NT2/D1 (cell line): ENCODE measurements at regions not wholly inside any gene's neighbourhood (a gene's known extent, or its start where the extent isn't known, plus 50 kb on each side); places are given as distances from the start of the nearest gene placed in this dataset.

ENCODE experiments used
- DNase-seq: peaks from one replicate; pipeline ENCODE4 v3.0.0-alpha.2; 2011; ENCODE audit warnings: low read depth, low spot score
- H3K27me3 ChIP-seq: 2 replicates; pipeline ENCODE4 v1.6.0; 2011; ENCODE audit warnings: mild to moderate bottlenecking; ENCODE audit not compliant: insufficient read length, insufficient read depth
- H3K36me3 ChIP-seq: 2 replicates; pipeline ENCODE4 v1.6.1; 2011; ENCODE audit warnings: mild to moderate bottlenecking, low read length, mixed read lengths; ENCODE audit not compliant: insufficient read depth, insufficient read length
- H3K4me1 ChIP-seq: 2 replicates; pipeline ENCODE4 v1.5.1; 2011; ENCODE audit not compliant: insufficient read depth, insufficient read length
- H3K4me3 ChIP-seq: 2 replicates; pipeline ENCODE4 v1.5.1; 2011; ENCODE audit warnings: low read depth; ENCODE audit not compliant: insufficient read length
- H3K9ac ChIP-seq: 2 replicates; pipeline ENCODE4 v1.6.0; 2011; ENCODE audit warnings: low read depth; ENCODE audit not compliant: insufficient read length
- H3K9me3 ChIP-seq: 2 replicates; pipeline ENCODE4 v1.5.1; 2011; ENCODE audit warnings: mild to moderate bottlenecking, low read length; ENCODE audit not compliant: insufficient read depth
- SUZ12 ChIP-seq: IDR thresholded peaks from 2 replicates; pipeline ENCODE4 v1.6.1; 2011; ENCODE audit not compliant: insufficient read length, insufficient read depth; ENCODE audit errors: extremely low read depth
- YY1 ChIP-seq: IDR thresholded peaks from 2 replicates; pipeline ENCODE4 v1.6.1; 2011; ENCODE audit not compliant: insufficient read length, insufficient read depth
- ZNF274 ChIP-seq: IDR thresholded peaks from 2 replicates; pipeline ENCODE4 v1.6.1; 2011; ENCODE audit warnings: mild to moderate bottlenecking, low read depth, low read length

DNA sequence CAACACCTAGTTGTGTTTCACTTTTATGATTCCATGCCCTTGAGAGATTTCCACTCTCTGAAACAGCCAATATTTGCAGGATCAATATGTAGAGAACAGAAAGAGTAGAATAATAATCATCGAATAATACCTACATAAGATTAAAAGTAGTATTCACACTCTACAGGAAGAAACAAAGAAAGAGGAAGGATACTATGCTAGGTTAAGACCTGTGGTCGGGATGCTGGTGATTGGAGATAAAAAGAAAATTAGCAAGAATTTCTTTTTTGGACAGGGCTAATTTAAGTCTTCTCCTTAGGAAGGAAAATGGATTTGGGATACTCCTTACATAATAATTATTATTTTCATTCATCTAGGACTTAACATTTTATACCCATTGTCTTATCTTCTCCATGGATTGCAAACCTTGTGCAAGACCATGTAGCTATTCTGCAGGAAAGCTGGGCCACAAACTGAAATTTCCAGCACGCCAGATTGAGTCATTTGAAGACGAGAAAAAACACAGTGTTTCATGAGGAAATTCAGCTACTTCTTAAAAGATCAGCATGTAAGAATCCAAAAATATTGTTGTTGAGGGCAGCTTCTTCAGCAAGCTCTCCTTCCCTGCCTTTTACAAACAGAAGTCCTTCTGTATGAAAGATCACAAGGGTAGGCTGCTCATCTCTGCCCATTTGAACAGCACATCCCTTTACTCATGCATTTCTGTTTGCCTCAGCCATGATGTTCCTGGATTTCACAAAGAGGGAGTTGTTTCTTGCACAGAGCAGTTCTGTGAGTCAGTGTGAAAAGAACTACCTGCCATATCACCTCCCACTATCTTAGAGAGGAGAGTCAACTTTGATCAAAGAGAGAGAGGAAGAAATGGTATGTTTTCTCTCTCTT, 90.7 kb downstream of the FAM76B start:
- H3K36me3 ChIP-seq, result no peaks in the 10 kb centered on the region
- H3K9ac ChIP-seq, result no peak overlapping the region
- no peaks in the 10 kb centered on the region for H3K9me3 ChIP-seq
- H3K4me1 ChIP-seq, result no peaks in the 10 kb centered on the region
- H3K4me3 ChIP-seq, result no peak overlapping the region
- no peak for DNase-seq
- TF ChIP-seq ZNF274 (no peak), YY1 (no peak), SUZ12 (no peak)
- H3K27me3 ChIP-seq, result no peaks in the 10 kb centered on the region

DNA sequence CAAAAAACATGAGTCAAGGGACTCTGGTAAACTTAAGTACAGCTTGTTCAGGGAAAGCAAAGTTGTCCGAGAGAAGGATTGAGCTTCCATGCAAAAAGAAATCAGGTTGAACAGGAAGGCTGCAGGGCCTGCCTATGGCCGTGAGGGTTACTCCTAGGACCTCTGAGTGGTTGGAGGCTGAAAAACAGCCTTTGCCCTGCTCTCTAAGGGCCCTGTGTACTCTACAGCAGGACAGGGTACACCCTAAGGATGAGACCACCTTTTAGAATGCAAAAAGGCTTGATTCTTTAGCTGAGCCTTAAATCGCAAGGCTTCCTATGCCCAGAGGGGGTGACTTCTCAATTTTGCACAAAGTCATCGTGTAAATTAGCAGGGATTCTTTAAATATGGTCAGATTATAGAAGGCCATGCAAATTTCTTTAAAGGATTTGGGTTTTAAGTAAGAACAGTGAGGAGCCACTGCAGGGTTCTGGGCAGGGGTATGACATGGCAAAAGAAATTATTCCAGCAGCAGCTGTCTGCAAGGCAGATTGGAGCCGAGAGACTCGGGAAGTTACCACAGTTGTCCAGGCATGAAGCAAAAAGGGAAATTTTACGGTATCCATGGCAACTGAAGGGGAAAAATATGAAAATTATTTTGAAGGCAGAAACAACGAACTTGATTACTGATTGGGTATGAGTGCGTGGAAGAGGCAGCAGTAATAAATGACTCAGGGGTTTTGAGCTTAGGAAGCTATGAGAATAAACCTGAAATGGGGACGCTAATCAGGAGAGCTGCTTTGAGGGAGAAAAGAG, 91.8 kb downstream of the FAM76B start:
- H3K9me3 ChIP-seq, result no peaks in the 10 kb centered on the region
- H3K27me3 ChIP-seq, result no peaks in the 10 kb centered on the region
- H3K4me3 ChIP-seq, result no peak overlapping the region
- no peak for DNase-seq
- H3K9ac ChIP-seq, result no peak overlapping the region
- TF ChIP-seq YY1 (no peak), ZNF274 (no peak), SUZ12 (no peak)
- no peaks in the 10 kb centered on the region for H3K4me1 ChIP-seq
- no peaks in the 10 kb centered on the region for H3K36me3 ChIP-seq

DNA sequence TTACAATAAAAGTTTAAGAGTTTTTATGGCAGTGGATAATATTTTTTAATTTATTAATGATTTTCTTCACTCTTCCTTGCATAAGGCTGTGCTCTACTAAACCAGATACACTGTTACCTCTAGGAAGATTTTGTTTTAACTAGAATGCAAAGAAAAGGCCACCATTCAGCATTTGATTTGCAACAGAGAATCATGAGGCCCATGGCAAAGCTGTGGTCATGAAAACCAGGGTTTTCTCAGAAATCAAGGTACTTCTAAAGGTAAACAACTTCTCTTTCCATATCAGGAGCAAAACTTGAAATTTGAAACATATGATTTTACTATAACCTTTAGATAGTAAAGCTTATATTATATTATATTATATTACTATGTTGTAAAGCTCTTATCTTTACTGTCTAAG, 94.4 kb downstream of the FAM76B start:
- Histone ChIP-seq H3K27me3 (no peaks in the 10 kb centered on the region), H3K9ac (no peak overlapping the region), H3K4me1 (no peaks in the 10 kb centered on the region), H3K9me3 (no peaks in the 10 kb centered on the region), H3K36me3 (no peaks in the 10 kb centered on the region), H3K4me3 (no peak overlapping the region)
- TF ChIP-seq SUZ12, result no peak
- TF ChIP-seq ZNF274, result no peak
- TF ChIP-seq YY1, result no peak
- no peak for DNase-seq

DNA sequence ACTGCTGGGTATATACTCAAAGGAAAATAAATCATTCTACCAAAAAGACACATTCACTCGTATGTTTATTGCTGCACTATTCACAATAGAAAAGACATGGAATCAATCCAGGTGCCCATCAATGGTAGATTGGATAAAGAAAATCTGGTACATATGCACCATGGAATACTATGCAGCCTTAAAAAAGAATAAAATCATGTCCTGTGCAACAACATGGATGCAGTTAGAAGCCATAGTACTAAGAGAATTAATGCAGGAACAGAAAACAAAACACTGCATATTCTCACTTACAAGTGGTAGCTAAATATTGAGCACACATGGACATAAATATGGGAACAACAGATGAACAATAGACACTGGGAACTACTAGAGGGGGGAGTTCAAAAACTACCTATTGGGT, 96.3 kb downstream of the FAM76B start:
- DNase-seq, result no peak
- Histone ChIP-seq H3K36me3 (no peaks in the 10 kb centered on the region), H3K27me3 (no peaks in the 10 kb centered on the region), H3K9me3 (no peaks in the 10 kb centered on the region), H3K9ac (no peak overlapping the region), H3K4me3 (no peak overlapping the region), H3K4me1 (no peaks in the 10 kb centered on the region)
- TF ChIP-seq SUZ12 (no peak), ZNF274 (no peak), YY1 (no peak)

DNA sequence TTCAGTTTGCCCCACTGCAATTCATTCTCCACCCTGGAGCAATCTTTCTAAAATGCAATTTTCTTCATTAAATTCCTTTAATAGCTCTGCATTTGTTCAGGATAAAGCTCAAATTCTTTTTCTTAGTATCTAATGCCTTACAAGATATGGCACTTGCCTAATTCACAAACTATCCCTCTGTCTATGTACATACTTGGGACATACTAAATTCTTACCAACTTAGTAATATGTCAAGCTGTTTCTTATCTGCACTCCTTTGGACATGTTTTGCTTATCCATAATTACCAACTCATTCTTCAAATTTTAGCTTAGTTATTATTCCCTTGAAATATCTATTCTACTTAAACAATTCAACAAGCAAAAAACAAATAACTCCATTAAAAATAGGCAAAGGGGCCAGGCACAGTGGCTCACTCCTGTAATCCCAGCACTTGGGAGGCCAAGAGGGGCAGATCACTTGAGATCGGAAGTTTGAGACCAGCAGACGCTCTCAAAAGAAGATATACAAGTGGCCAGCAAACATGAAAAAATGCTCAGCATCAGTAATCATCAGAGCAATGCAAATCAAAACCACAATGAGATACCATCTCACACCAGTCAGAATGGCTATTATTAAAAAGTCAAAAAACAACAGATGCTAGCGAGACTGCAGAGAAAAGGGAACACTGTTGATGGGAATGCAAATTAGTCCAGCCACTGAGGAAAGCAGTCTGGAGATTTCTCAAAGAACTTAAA, 96.9 kb downstream of the FAM76B start:
- H3K36me3 ChIP-seq, result no peaks in the 10 kb centered on the region
- no peak overlapping the region for H3K9ac ChIP-seq
- H3K4me1 ChIP-seq, result no peaks in the 10 kb centered on the region
- no peak for TF ChIP-seq YY1
- no peak for TF ChIP-seq ZNF274
- no peak for TF ChIP-seq SUZ12
- no peak overlapping the region for H3K4me3 ChIP-seq
- no peaks in the 10 kb centered on the region for H3K27me3 ChIP-seq
- no peaks in the 10 kb centered on the region for H3K9me3 ChIP-seq
- no peak for DNase-seq

DNA sequence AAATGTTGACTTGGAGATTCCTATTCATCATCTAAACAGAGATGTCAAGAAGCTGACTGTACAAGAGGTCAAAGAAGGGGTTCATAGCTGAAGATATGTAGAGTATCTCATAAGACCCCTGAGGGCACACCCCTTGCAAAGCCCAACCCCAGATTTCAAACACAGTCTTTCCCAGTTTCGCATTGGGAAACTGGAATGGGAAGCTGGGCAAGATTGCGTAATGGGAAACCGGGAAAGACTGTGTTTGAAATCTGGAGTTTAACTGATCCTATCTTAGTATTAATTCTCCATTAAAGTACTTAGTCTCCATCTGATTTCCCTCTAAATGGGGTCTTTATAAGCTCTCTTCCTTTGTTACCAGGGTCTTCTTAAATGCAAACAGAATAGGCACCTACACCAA, 99.5 kb downstream of the FAM76B start:
- no peaks in the 10 kb centered on the region for H3K36me3 ChIP-seq
- H3K4me3 ChIP-seq, result no peak overlapping the region
- TF ChIP-seq SUZ12, result no peak
- TF ChIP-seq ZNF274, result no peak
- no peak for TF ChIP-seq YY1
- H3K27me3 ChIP-seq, result no peaks in the 10 kb centered on the region
- no peaks in the 10 kb centered on the region for H3K9me3 ChIP-seq
- no peak for DNase-seq
- no peaks in the 10 kb centered on the region for H3K4me1 ChIP-seq
- H3K9ac ChIP-seq, result no peak overlapping the region

DNA sequence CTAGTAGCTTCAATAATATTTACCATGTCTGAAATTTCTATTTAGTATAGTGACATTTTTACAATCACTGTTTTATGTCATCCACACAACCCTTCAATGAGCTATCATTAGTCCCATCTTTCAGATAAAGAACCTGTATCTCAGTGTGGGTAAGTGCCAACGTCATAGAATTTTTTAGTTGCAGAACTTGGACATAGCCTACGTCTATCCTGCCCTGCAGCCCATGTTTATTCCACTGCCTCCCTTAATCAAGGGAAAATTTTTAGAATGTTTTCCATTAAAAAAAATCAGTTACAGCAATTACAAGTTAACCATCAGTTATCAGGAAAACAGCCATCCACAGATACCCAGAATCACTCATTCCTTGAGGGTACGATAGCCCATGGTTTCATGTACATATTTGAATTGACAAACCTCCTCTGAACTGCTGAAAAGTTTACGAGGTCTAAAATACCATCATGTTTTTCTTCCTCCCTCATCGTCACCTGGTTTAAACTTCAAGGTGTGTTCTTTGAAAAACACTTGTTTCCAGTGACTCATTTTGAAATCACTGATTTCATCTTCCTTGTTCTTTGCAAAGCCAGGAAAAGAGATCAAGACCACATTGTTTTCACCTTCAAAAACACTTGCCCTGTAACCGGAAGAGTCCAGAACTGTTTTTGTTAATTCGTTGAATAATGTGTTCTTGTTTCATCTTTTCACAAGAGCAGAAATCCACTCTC, 100.9 kb downstream of the FAM76B start:
- Histone ChIP-seq H3K36me3 (no peaks in the 10 kb centered on the region), H3K4me3 (no peak overlapping the region), H3K4me1 (no peaks in the 10 kb centered on the region), H3K9ac (no peak overlapping the region), H3K9me3 (no peaks in the 10 kb centered on the region), H3K27me3 (no peaks in the 10 kb centered on the region)
- no peak for DNase-seq
- TF ChIP-seq YY1 (no peak), ZNF274 (no peak), SUZ12 (no peak)
